IMR-90 (cell line): ENCODE measurements at regions not wholly inside any gene's neighbourhood (a gene's known extent, or its start where the extent isn't known, plus 50 kb on each side); places are given as distances from the start of the nearest gene placed in this dataset.

ENCODE experiments used
- CEBPB ChIP-seq: IDR thresholded peaks from 2 replicates; pipeline ENCODE4 v1.6.1; 2012; ENCODE audit warnings: low read depth, low read length, improper control_type of control experiment
- CTCF ChIP-seq: conservative IDR thresholded peaks from 2 replicates; pipeline ENCODE4 v1.5.1; 2012; ENCODE audit warnings: mild to moderate bottlenecking, low read depth, low read length, improper control_type of control experiment
- ELK1 ChIP-seq: fragments of 150-350 bp; IDR thresholded peaks from 2 replicates; pipeline ENCODE4 v1.6.1; 2016; ENCODE audit warnings: low read depth, mild to moderate bottlenecking, low read length, moderate library complexity, borderline replicate concordance
- FOS ChIP-seq: fragments of 150-350 bp; IDR thresholded peaks from 2 replicates; pipeline ENCODE4 v1.6.1; 2016; ENCODE audit warnings: low read depth, low read length
- MAFK ChIP-seq: IDR thresholded peaks from 2 replicates; pipeline ENCODE4 v1.6.1; 2012; ENCODE audit warnings: low read depth, low read length, improper control_type of control experiment
- MAZ ChIP-seq: IDR thresholded peaks from 2 replicates; pipeline ENCODE4 v1.6.1; 2012; ENCODE audit warnings: low read depth, mild to moderate bottlenecking, low read length, improper control_type of control experiment, moderate library complexity, borderline replicate concordance
- MXI1 ChIP-seq: IDR thresholded peaks from 2 replicates; pipeline ENCODE4 v1.6.1; 2012; ENCODE audit warnings: low read depth, mild to moderate bottlenecking, low read length, moderate library complexity, borderline replicate concordance
- POLR2A ChIP-seq: IDR thresholded peaks from 2 replicates; pipeline ENCODE4 v1.6.1; 2012; ENCODE audit warnings: mild to moderate bottlenecking, low read depth, low read length
- RAD21 ChIP-seq: IDR thresholded peaks from 2 replicates; pipeline ENCODE4 v1.6.1; 2012; ENCODE audit warnings: low read length, improper control_type of control experiment
- RFX5 ChIP-seq: IDR thresholded peaks from 2 replicates; pipeline ENCODE4 v1.8.0; 2012; ENCODE audit warnings: low read depth, mild to moderate bottlenecking, low read length, moderate library complexity
- SMC3 ChIP-seq: fragments of 150-350 bp; IDR thresholded peaks from 2 replicates; pipeline ENCODE4 v1.6.1; 2016; ENCODE audit warnings: low read depth, mild to moderate bottlenecking, antibody characterized with exemption, low read length, moderate library complexity
- USF2 ChIP-seq: fragments of 150-350 bp; IDR thresholded peaks from 2 replicates; pipeline ENCODE4 v1.6.1; 2017; ENCODE audit warnings: mild to moderate bottlenecking, antibody characterized with exemption, low read length, low read depth

GRCh38 chr2:107721586-107721985, 105.1 kb upstream of the RGPD4 start:
- TF ChIP-seq CTCF (no peak), MAZ (no peak), RAD21 (no peak), RFX5 (no peak), ELK1 (no peak), POLR2A (no peak), SMC3 (no peak), CEBPB (no peak), MAFK (no peak), MXI1 (no peak), FOS (no peak), USF2 (no peak)
